Ovary (tissue), 3 donors: ENCODE measurements at regions not wholly inside any gene's neighbourhood (a gene's known extent, or its start where the extent isn't known, plus 50 kb on each side); places are given as distances from the start of the nearest gene placed in this dataset.

Source experiments
- CTCF ChIP-seq, 3 donors: fragments of 450-650 bp in 2 of 3; fragments of 200-600 bp in 1 of 3; IDR thresholded peaks; one replicate each; pipeline versions ENCODE4 v1.5.1 to v1.8.0; 2016 to 2022; ENCODE audit warnings: antibody characterized with exemption in 3 of 3, mild to moderate bottlenecking in 1 of 3
- EP300 ChIP-seq: sonication (generic); formaldehyde crosslinking; IDR thresholded peaks from one replicate; pipeline ENCODE4 v1.6.1; 2017; ENCODE audit warnings: antibody characterized with exemption
- POLR2A ChIP-seq: fragments of 450-650 bp; IDR thresholded peaks from one replicate; pipeline ENCODE4 v1.6.1; 2017; ENCODE audit warnings: antibody characterized with exemption, mild to moderate bottlenecking, moderate library complexity
- donor health status: DM: no; HTN: no; CAD: no.

- TF ChIP-seq POLR2A (no peak), CTCF (IDR thresholded peaks at IDR 0.05) (no peak), EP300 (no peak)
Observed at GRCh38 chr12:45504316-45505010, 225.0 kb upstream of the ARID2 start.
